22Rv1 (cell line): ENCODE measurements at regions not wholly inside any gene's neighbourhood (a gene's known extent, or its start where the extent isn't known, plus 50 kb on each side); places are given as distances from the start of the nearest gene placed in this dataset.

Source experiments
- ZFX ChIP-seq: fragments of 450-650 bp; IDR thresholded peaks from 2 replicates; pipeline ENCODE4 v1.6.1; 2017; ENCODE audit warnings: antibody characterized with exemption, borderline replicate concordance
- TF ChIP-seq, protein P1 (sequence below): fragments of 450-650 bp; IDR thresholded peaks from 2 replicates; pipeline ENCODE4 v1.5.1; 2017; ENCODE audit warnings: mild to moderate bottlenecking

DNA sequence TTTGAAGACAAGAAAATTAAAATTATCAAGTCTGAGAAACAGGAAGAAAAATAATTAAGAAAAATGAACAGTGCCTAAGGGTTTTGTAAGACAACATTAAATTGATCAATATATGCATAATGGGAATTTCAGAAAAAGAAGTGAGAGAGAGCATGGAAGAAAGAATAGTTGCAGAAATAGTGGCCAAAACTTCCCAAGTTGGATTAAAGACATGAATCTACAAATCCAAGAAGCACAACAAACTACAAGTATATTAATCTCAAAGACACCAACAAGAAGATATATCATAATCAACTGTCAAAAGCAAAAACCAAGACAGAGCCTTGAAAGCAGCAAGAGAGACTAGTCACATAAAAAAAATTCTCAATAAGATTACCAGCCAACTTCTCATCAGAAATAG is 488.0 kb downstream of the RASEF start:
- TF ChIP-seq, protein P1, sequence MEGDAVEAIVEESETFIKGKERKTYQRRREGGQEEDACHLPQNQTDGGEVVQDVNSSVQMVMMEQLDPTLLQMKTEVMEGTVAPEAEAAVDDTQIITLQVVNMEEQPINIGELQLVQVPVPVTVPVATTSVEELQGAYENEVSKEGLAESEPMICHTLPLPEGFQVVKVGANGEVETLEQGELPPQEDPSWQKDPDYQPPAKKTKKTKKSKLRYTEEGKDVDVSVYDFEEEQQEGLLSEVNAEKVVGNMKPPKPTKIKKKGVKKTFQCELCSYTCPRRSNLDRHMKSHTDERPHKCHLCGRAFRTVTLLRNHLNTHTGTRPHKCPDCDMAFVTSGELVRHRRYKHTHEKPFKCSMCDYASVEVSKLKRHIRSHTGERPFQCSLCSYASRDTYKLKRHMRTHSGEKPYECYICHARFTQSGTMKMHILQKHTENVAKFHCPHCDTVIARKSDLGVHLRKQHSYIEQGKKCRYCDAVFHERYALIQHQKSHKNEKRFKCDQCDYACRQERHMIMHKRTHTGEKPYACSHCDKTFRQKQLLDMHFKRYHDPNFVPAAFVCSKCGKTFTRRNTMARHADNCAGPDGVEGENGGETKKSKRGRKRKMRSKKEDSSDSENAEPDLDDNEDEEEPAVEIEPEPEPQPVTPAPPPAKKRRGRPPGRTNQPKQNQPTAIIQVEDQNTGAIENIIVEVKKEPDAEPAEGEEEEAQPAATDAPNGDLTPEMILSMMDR, result no peak
- no peak for TF ChIP-seq ZFX
